Activated CD8-positive, alpha-beta T cell treated with anti-CD3 and anti-CD28 coated beads, Interleukin-2, amount 10 ng/mL, durations not matched to agents 7 days and 5 days (primary cell): ENCODE measurements at regions not wholly inside any gene's neighbourhood (a gene's known extent, or its start where the extent isn't known, plus 50 kb on each side); places are given as distances from the start of the nearest gene placed in this dataset.

Source experiments
- ATAC-seq: fragments of 150-1000 bp; cut with Tn5 transposase; one replicate; pipeline ENCODE4 v1.10.0; 2021; ENCODE audit warnings: moderate library complexity
- CTCF ChIA-PET: fragments of 350-600 bp; sonication (Branson Sonifier 250); formaldehyde crosslinking; loops from one replicate; lab custom pipeline; 2021; ENCODE audit warnings: antibody characterized with exemption; lab: Charles Lee
- POLR2A ChIA-PET: fragments of 350-600 bp; sonication (Branson Sonifier 250); formaldehyde crosslinking; loops from one replicate; lab custom pipeline; 2021; ENCODE audit warnings: antibody characterized with exemption; lab: Charles Lee
- DNase-seq: peaks from one replicate; pipeline ENCODE4 v3.0.0-alpha.2; 2020
- H3K27ac Mint-ChIP-seq: one replicate; pipeline ENCODE4 v1.8.0; 2021; ENCODE audit warnings: mild to moderate bottlenecking, mixed read lengths
- H3K27me3 Mint-ChIP-seq: one replicate; pipeline ENCODE4 v1.8.0; 2021; ENCODE audit warnings: low read depth, mixed read lengths
- H3K36me3 Mint-ChIP-seq: one replicate; pipeline ENCODE4 v1.8.0; 2021; ENCODE audit warnings: low read depth, mixed read lengths
- H3K4me1 Mint-ChIP-seq: one replicate; pipeline ENCODE4 v1.8.0; 2021; ENCODE audit warnings: low read depth, mixed read lengths
- H3K4me3 Mint-ChIP-seq: one replicate; pipeline ENCODE4 v1.8.0; 2021; ENCODE audit warnings: mild to moderate bottlenecking, mixed read lengths
- H3K9me3 Mint-ChIP-seq: one replicate; pipeline ENCODE4 v1.8.0; 2022; ENCODE audit warnings: mixed read lengths; ENCODE audit not compliant: insufficient read depth

- Mint-ChIP-seq H3K27me3 (peaks cover 2% of the 10 kb centered on the region), H3K9me3 (no peaks in the 10 kb centered on the region), H3K36me3 (no peaks in the 10 kb centered on the region), H3K27ac (no peak overlapping the region), H3K4me3 (no peak overlapping the region), H3K4me1 (no peaks in the 10 kb centered on the region)
- ChIA-PET POLR2A (no interaction called here), CTCF (no interaction called here)
- DNase-seq = no peak
- ATAC-seq = no peak
Measured at GRCh38 chr17:36747861-36748260, 146.5 kb downstream of the MRM1 start.

GRCh38 chr17:36748272-36748671 is 146.9 kb downstream of the MRM1 start:
- POLR2A ChIA-PET = no interaction called here
- Mint-ChIP-seq H3K27me3 (peaks cover 2% of the 10 kb centered on the region), H3K4me3 (no peak overlapping the region)

GRCh38 chr17:36749493-36749892 is 148.1 kb downstream of the MRM1 start:
- Mint-ChIP-seq H3K27ac (no peak overlapping the region), H3K36me3 (no peaks in the 10 kb centered on the region), H3K4me3 (no peak overlapping the region), H3K9me3 (no peaks in the 10 kb centered on the region), H3K27me3 (peaks cover 3% of the 10 kb centered on the region), H3K4me1 (no peaks in the 10 kb centered on the region)
- ATAC-seq (no peak), DNase-seq (no peak)
- POLR2A ChIA-PET = interaction anchor here (0.5 kb wide), 1 partner anchor 32 kb away, joined by 4 read pairs; no protein-coding TSS in a partner anchor
- CTCF ChIA-PET = no interaction called here

More at GRCh38 chr17:36748272-36748671, 146.9 kb downstream of the MRM1 start:
- Mint-ChIP-seq H3K4me1 (no peaks in the 10 kb centered on the region), H3K9me3 (no peaks in the 10 kb centered on the region), H3K36me3 (no peaks in the 10 kb centered on the region), H3K27ac (no peak overlapping the region)
- DNase-seq (no peak), ATAC-seq (no peak)
- CTCF ChIA-PET = no interaction called here

GRCh38 chr17:36750316-36750885 is 149.0 kb downstream of the MRM1 start:
- Mint-ChIP-seq H3K4me3 (no peak overlapping the region), H3K27ac (no peak overlapping the region), H3K4me1 (no peaks in the 10 kb centered on the region), H3K27me3 (peaks cover 3% of the 10 kb centered on the region), H3K9me3 (no peaks in the 10 kb centered on the region), H3K36me3 (no peaks in the 10 kb centered on the region)
- ATAC-seq (no peak), DNase-seq (no peak)
- ChIA-PET CTCF (no interaction called here), POLR2A (no interaction called here)

GRCh38 chr17:36752096-36752888 is 150.9 kb downstream of the MRM1 start:
- CTCF ChIA-PET = no interaction called here
- peaks cover 3% of the 10 kb centered on the region for H3K27me3 Mint-ChIP-seq

GRCh38 chr17:36755586-36755985 is 154.2 kb downstream of the MRM1 start:
- H3K4me1 Mint-ChIP-seq = no peaks in the 10 kb centered on the region
- H3K36me3 Mint-ChIP-seq = no peaks in the 10 kb centered on the region
- ATAC-seq (peak; percentile 47), DNase-seq (peak; percentile 57)
- H3K27ac Mint-ChIP-seq = no peak overlapping the region
- no peak overlapping the region for H3K4me3 Mint-ChIP-seq
- H3K27me3 Mint-ChIP-seq = peaks cover 3% of the 10 kb centered on the region
- ChIA-PET CTCF (interaction anchor here (0.7 to 1.9 kb wide), 14 partner anchors 11 to 479 kb away, joined by 3 to 13 read pairs (median 4); partner anchors contain the start of gene MRM1), POLR2A (no interaction called here)
- no peaks in the 10 kb centered on the region for H3K9me3 Mint-ChIP-seq

More at GRCh38 chr17:36752096-36752888, 150.9 kb downstream of the MRM1 start:
- DNase-seq = no peak
- POLR2A ChIA-PET = interaction anchor here (0.6 kb wide), 1 partner anchor 11 kb away, joined by 3 read pairs; no protein-coding TSS in a partner anchor
- Mint-ChIP-seq H3K9me3 (no peaks in the 10 kb centered on the region), H3K27ac (no peak overlapping the region), H3K4me1 (no peaks in the 10 kb centered on the region), H3K4me3 (no peak overlapping the region), H3K36me3 (no peaks in the 10 kb centered on the region)
- ATAC-seq = no peak

GRCh38 chr17:36756695-36757094 is 155.3 kb downstream of the MRM1 start:
- Mint-ChIP-seq H3K4me3 (no peak overlapping the region), H3K9me3 (no peaks in the 10 kb centered on the region), H3K36me3 (no peaks in the 10 kb centered on the region), H3K4me1 (no peaks in the 10 kb centered on the region), H3K27ac (no peak overlapping the region), H3K27me3 (peaks cover 3% of the 10 kb centered on the region)
- ChIA-PET POLR2A (no interaction called here), CTCF (interaction anchor here (1.3 kb wide), 1 partner anchor 21 kb away, joined by 3 read pairs; no protein-coding TSS in a partner anchor)
- ATAC-seq (no peak), DNase-seq (no peak)

- CTCF ChIA-PET = no interaction called here
- ATAC-seq = no peak
- no peak overlapping the region for H3K27ac Mint-ChIP-seq
Measured at GRCh38 chr17:36760425-36760824, 159.0 kb downstream of the MRM1 start.

GRCh38 chr17:36761203-36761950 is 160.0 kb downstream of the MRM1 start:
- Mint-ChIP-seq H3K36me3 (no peaks in the 10 kb centered on the region), H3K27ac (peak overlapping the region; percentile 2), H3K4me3 (no peak overlapping the region), H3K9me3 (no peaks in the 10 kb centered on the region), H3K27me3 (no peaks in the 10 kb centered on the region), H3K4me1 (peaks cover 17% of the 10 kb centered on the region)
- POLR2A ChIA-PET = no interaction called here
- DNase-seq (no peak), ATAC-seq (no peak)
- CTCF ChIA-PET = no interaction called here

More at GRCh38 chr17:36760425-36760824, 159.0 kb downstream of the MRM1 start:
- no peak overlapping the region for H3K4me3 Mint-ChIP-seq
- no peaks in the 10 kb centered on the region for H3K36me3 Mint-ChIP-seq
- POLR2A ChIA-PET = no interaction called here
- no peaks in the 10 kb centered on the region for H3K27me3 Mint-ChIP-seq
- H3K4me1 Mint-ChIP-seq = peaks cover 17% of the 10 kb centered on the region
- no peaks in the 10 kb centered on the region for H3K9me3 Mint-ChIP-seq
- no peak for DNase-seq

GRCh38 chr17:36765436-36766043 is 164.2 kb downstream of the MRM1 start:
- ChIA-PET POLR2A (no interaction called here), CTCF (interaction anchor here (1.2 kb wide), 1 partner anchor 10 kb away, joined by 5 read pairs; no protein-coding TSS in a partner anchor)
- Mint-ChIP-seq H3K36me3 (no peaks in the 10 kb centered on the region), H3K4me3 (no peak overlapping the region), H3K27me3 (no peaks in the 10 kb centered on the region), H3K27ac (no peak overlapping the region), H3K9me3 (no peaks in the 10 kb centered on the region), H3K4me1 (peaks cover 17% of the 10 kb centered on the region)
- no peak for DNase-seq
- no peak for ATAC-seq

GRCh38 chr17:36768394-36768793 is 167.0 kb downstream of the MRM1 start:
- ATAC-seq (no peak), DNase-seq (no peak)
- H3K9me3 Mint-ChIP-seq = no peaks in the 10 kb centered on the region
- no peak overlapping the region for H3K27ac Mint-ChIP-seq
- peaks cover 20% of the 10 kb centered on the region for H3K27me3 Mint-ChIP-seq
- ChIA-PET CTCF (no interaction called here), POLR2A (interaction anchor here (0.5 kb wide), 1 partner anchor 272 kb away, joined by 3 read pairs; no protein-coding TSS in a partner anchor)
- H3K36me3 Mint-ChIP-seq = no peaks in the 10 kb centered on the region
- H3K4me3 Mint-ChIP-seq = no peak overlapping the region
- H3K4me1 Mint-ChIP-seq = peaks cover 4% of the 10 kb centered on the region
